ENCODE measurements at regions not wholly inside any gene's neighbourhood (a gene's known extent, or its start where the extent isn't known, plus 50 kb on each side); places are given as distances from the start of the nearest gene placed in this dataset.

GRCh38 chr12:114131824-114132223 lies 165.7 kb upstream of the RBM19 start:
- Histone ChIP-seq H3K9me2 (ENCODE audit: insufficient read depth) (no peaks in the 10 kb centered on the region), H3K4me3 (replicated peaks in 1 of 2; ENCODE audit: low read depth in 1 of 2, low read length in 2 of 2) (no peak overlapping the region), H2AFZ (ENCODE audit: low read depth, low read length, poor library complexity, severe bottlenecking) (no peak overlapping the region), H3K4me2 (ENCODE audit: low read length) (no peak overlapping the region), H3K79me2 (ENCODE audit: insufficient read depth, low read length) (no peaks in the 10 kb centered on the region), H4K20me1 (ENCODE audit: insufficient read depth) (no peaks in the 10 kb centered on the region), H3K4me1 (ENCODE audit: control insufficient read depth in 1 of 2, insufficient read depth in 2 of 2, low read length in 2 of 2) (no peaks in the 10 kb centered on the region), H3K27ac (ENCODE audit: low read depth, low read length) (no peak overlapping the region), H3K27me3 (ENCODE audit: insufficient read depth, low read length) (peaks cover 35% of the 10 kb centered on the region), H3K9ac (ENCODE audit: low read length) (no peak overlapping the region), H3K36me3 (ENCODE audit: control insufficient read depth in 1 of 2, insufficient read depth in 2 of 2, low read length in 2 of 2) (no peaks in the 10 kb centered on the region), H3K9me3 (ENCODE audit: control insufficient read depth in 1 of 2, insufficient read depth in 1 of 2, low read depth in 1 of 2, low read length in 2 of 2) (no peaks in the 10 kb centered on the region)
- ATAC-seq: peak; percentile 60
- RAD21 ChIA-PET (ENCODE audit: low non-redundant PET in 1 of 2, low total read pairs in 2 of 2, uncharacterized antibody in 2 of 2, unreplicated experiment in 2 of 2): no interaction called here
- intact Hi-C loops (cut with micrococcal nuclease): no loop called here
- no peak for DNase-seq (ENCODE audit: low read depth, low spot score)
- no TSS peak for BruUV-seq (replicated peaks)
- no peak for TF ChIP-seq TCF7L2 (IDR thresholded peaks at IDR 0.05; ENCODE audit: borderline replicate concordance, extremely low read depth, insufficient read depth, insufficient read length)
- TF ChIP-seq ZFX (IDR thresholded peaks at IDR 0.05): no peak
- no peak for TF ChIP-seq FOSL1 (IDR thresholded peaks at IDR 0.05; ENCODE audit: low read depth)
- TF ChIP-seq, protein P1, sequence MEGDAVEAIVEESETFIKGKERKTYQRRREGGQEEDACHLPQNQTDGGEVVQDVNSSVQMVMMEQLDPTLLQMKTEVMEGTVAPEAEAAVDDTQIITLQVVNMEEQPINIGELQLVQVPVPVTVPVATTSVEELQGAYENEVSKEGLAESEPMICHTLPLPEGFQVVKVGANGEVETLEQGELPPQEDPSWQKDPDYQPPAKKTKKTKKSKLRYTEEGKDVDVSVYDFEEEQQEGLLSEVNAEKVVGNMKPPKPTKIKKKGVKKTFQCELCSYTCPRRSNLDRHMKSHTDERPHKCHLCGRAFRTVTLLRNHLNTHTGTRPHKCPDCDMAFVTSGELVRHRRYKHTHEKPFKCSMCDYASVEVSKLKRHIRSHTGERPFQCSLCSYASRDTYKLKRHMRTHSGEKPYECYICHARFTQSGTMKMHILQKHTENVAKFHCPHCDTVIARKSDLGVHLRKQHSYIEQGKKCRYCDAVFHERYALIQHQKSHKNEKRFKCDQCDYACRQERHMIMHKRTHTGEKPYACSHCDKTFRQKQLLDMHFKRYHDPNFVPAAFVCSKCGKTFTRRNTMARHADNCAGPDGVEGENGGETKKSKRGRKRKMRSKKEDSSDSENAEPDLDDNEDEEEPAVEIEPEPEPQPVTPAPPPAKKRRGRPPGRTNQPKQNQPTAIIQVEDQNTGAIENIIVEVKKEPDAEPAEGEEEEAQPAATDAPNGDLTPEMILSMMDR (IDR thresholded peaks at IDR 0.05 in 2 of 3, conservative IDR thresholded peaks at IDR 0.05 in 1 of 3; ENCODE audit: borderline replicate concordance in 1 of 3, insufficient read depth in 1 of 3, low read depth in 2 of 3, low read length in 2 of 3): 0 out of 6 replicates have a peak, but pooled peaks of 2 of the 3 experiments have one; percentile 28 to 29
- TF ChIP-seq, protein P2, sequence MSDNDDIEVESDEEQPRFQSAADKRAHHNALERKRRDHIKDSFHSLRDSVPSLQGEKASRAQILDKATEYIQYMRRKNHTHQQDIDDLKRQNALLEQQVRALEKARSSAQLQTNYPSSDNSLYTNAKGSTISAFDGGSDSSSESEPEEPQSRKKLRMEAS (IDR thresholded peaks at IDR 0.05): no peak
- TF ChIP-seq EGR1 (IDR thresholded peaks at IDR 0.05; ENCODE audit: low read depth): no peak
- no peak for TF ChIP-seq EZH2 (IDR thresholded peaks at IDR 0.05)
- TF ChIP-seq, protein P3, sequence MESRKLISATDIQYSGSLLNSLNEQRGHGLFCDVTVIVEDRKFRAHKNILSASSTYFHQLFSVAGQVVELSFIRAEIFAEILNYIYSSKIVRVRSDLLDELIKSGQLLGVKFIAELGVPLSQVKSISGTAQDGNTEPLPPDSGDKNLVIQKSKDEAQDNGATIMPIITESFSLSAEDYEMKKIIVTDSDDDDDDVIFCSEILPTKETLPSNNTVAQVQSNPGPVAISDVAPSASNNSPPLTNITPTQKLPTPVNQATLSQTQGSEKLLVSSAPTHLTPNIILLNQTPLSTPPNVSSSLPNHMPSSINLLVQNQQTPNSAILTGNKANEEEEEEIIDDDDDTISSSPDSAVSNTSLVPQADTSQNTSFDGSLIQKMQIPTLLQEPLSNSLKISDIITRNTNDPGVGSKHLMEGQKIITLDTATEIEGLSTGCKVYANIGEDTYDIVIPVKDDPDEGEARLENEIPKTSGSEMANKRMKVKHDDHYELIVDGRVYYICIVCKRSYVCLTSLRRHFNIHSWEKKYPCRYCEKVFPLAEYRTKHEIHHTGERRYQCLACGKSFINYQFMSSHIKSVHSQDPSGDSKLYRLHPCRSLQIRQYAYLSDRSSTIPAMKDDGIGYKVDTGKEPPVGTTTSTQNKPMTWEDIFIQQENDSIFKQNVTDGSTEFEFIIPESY (IDR thresholded peaks at IDR 0.05; ENCODE audit: extremely low read depth, insufficient replicate concordance, low read length): no peak
- TF ChIP-seq YY1 (IDR thresholded peaks at IDR 0.05; ENCODE audit: extremely low read depth, insufficient replicate concordance, low read depth, low read length): no peak
- no peak for TF ChIP-seq JUND (IDR thresholded peaks at IDR 0.05)
- TF ChIP-seq, protein P4, sequence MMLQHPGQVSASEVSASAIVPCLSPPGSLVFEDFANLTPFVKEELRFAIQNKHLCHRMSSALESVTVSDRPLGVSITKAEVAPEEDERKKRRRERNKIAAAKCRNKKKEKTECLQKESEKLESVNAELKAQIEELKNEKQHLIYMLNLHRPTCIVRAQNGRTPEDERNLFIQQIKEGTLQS (IDR thresholded peaks at IDR 0.05): no peak
- TF ChIP-seq RAD21 (IDR thresholded peaks at IDR 0.05; ENCODE audit: low read depth): peak; percentile 6; the same call in 1 of the 2 replicates
- no peak for TF ChIP-seq ZNF274 (IDR thresholded peaks at IDR 0.05; ENCODE audit: low read depth, low read length)
- CTCF ChIA-PET: interaction anchor here (2.9 kb wide), 1 partner anchor 151 kb away, joined by 9 read pairs; no protein-coding TSS in a partner anchor
- POLR2A ChIA-PET: no interaction called here
